HCT116 (cell line): ENCODE measurements at regions not wholly inside any gene's neighbourhood (a gene's known extent, or its start where the extent isn't known, plus 50 kb on each side); places are given as distances from the start of the nearest gene placed in this dataset.

Experiments
- ATAC-seq: fragments of 200-7000 bp; cut with Tn5 transposase; 2 replicates; pipeline ENCODE4 v1.9.1; 2020; ENCODE audit warnings: mild to moderate bottlenecking, moderate library complexity
- BruUV-seq: library from RNA; stranded (reverse); fragments of 400-500 nt; replicated peaks from 2 replicates; lab custom pipeline; 2021; lab: Mats Ljungman, UMichigan
- CTCF ChIA-PET: fragments of 300-600 bp; sonication (Branson Sonifier 250); formaldehyde crosslinking; loops from one replicate; lab custom pipeline; 2021; ENCODE audit warnings: antibody characterized with exemption; lab: Charles Lee
- POLR2A ChIA-PET: fragments of 300-600, 350-600 bp; sonication (Branson Sonifier 250); formaldehyde crosslinking; loops from one replicate; lab custom pipeline; 2021; ENCODE audit warnings: antibody characterized with exemption; lab: Charles Lee
- RAD21 ChIA-PET, 2 experiments: fragments of 300-600 bp; sonication (Branson Sonifier 250); formaldehyde crosslinking; loops; one replicate each; lab custom pipeline; 2023; ENCODE audit warnings: low total read pairs in 2 of 2; ENCODE audit not compliant: uncharacterized antibody in 2 of 2, unreplicated experiment in 2 of 2, low non-redundant PET in 1 of 2; lab: Charles Lee
- DNase-seq: peaks from one replicate; pipeline ENCODE4 v3.0.0-alpha.2; 2010; ENCODE audit warnings: low read depth, low spot score
- H2AFZ ChIP-seq: fragments of 200-600 bp; shearing (Covaris generic), sonication (generic); 2 replicates; pipeline ENCODE4 v1.6.1; 2017; ENCODE audit warnings: low read depth, mixed run types, mixed read lengths, antibody characterized with exemption, low read length; ENCODE audit not compliant: poor library complexity, severe bottlenecking
- H3K27ac ChIP-seq: 2 replicates; pipeline ENCODE4 v1.5.1; 2012; ENCODE audit warnings: low read depth, low read length
- H3K27me3 ChIP-seq: fragments of 200-600 bp; sonication (generic); 2 replicates; pipeline ENCODE4 v1.6.1; 2016; ENCODE audit warnings: mixed run types, low read length, mixed read lengths; ENCODE audit not compliant: insufficient read depth
- H3K36me3 ChIP-seq, 2 experiments: fragments of 200-500 bp in 1 of 2; fragments of 200-600 bp in 1 of 2; sonication (Bioruptor generic) in 1 of 2; sonication (generic) in 1 of 2; 2 replicates each; pipeline versions ENCODE4 v1.5.1 to v1.6.1; 2014 to 2016; ENCODE audit warnings: low read length in 2 of 2, inconsistent platforms in 1 of 2, mixed read lengths in 1 of 2, mixed run types in 1 of 2; ENCODE audit not compliant: insufficient read depth in 2 of 2, control insufficient read depth in 1 of 2
- H3K4me1 ChIP-seq, 2 experiments: fragments of 200-600 bp in 1 of 2; sonication (generic) in 1 of 2; 2 replicates each; pipeline versions ENCODE4 v1.5.1 to v1.6.1; 2012 to 2017; ENCODE audit warnings: low read length in 2 of 2, inconsistent platforms in 1 of 2, mild to moderate bottlenecking in 1 of 2, mixed read lengths in 1 of 2, mixed run types in 1 of 2, moderate library complexity in 1 of 2; ENCODE audit not compliant: insufficient read depth in 2 of 2, control insufficient read depth in 1 of 2
- H3K4me2 ChIP-seq: fragments of 200-600 bp; sonication (generic); 2 replicates; pipeline ENCODE4 v1.6.1; 2017; ENCODE audit warnings: mixed run types, low read length, mixed read lengths
- H3K4me3 ChIP-seq, 2 experiments: fragments of 200-600 bp in 1 of 2; sonication (generic) in 1 of 2; replicated peaks in 1 of 2; 2 replicates each; pipeline ENCODE4 v1.5.1; 2011 to 2016; ENCODE audit warnings: low read length in 2 of 2, control low read depth in 1 of 2, low read depth in 1 of 2, mild to moderate bottlenecking in 1 of 2, mixed read lengths in 1 of 2, mixed run types in 1 of 2
- H3K79me2 ChIP-seq: fragments of 200-600 bp; sonication (generic); 2 replicates; pipeline ENCODE4 v1.6.1; 2017; ENCODE audit warnings: mild to moderate bottlenecking, mixed run types, low read length, moderate library complexity, mixed read lengths; ENCODE audit not compliant: insufficient read depth
- H3K9ac ChIP-seq: fragments of 200-600 bp; sonication (generic); 2 replicates; pipeline ENCODE4 v1.6.1; 2016; ENCODE audit warnings: low read length, mixed read lengths
- H3K9me2 ChIP-seq: fragments of 200-600 bp; sonication (generic), shearing (Covaris generic); 2 replicates; pipeline ENCODE4 v1.6.1; 2017; ENCODE audit warnings: mixed run types, mild to moderate bottlenecking, moderate library complexity; ENCODE audit not compliant: insufficient read depth
- H3K9me3 ChIP-seq, 2 experiments: fragments of 200-500 bp in 1 of 2; fragments of 200-600 bp in 1 of 2; sonication (Bioruptor generic) in 1 of 2; sonication (generic) in 1 of 2; 2 replicates each; pipeline ENCODE4 v1.6.1; 2014 to 2017; ENCODE audit warnings: low read length in 2 of 2, mixed read lengths in 2 of 2, inconsistent platforms in 1 of 2, low read depth in 1 of 2, mild to moderate bottlenecking in 1 of 2, mixed run types in 1 of 2, moderate library complexity in 1 of 2; ENCODE audit not compliant: control insufficient read depth in 1 of 2, insufficient read depth in 1 of 2
- H4K20me1 ChIP-seq: fragments of 200-600 bp; sonication (generic), shearing (Covaris generic); 2 replicates; pipeline ENCODE4 v1.6.1; 2017; ENCODE audit warnings: mixed run types, mild to moderate bottlenecking, moderate library complexity; ENCODE audit not compliant: insufficient read depth
- CBX3 ChIP-seq: IDR thresholded peaks from 2 replicates; pipeline ENCODE4 v1.6.1; 2012; ENCODE audit warnings: low read depth
- EGR1 ChIP-seq: IDR thresholded peaks from 2 replicates; pipeline ENCODE4 v1.6.1; 2012; ENCODE audit warnings: low read depth
- ELF1 ChIP-seq: IDR thresholded peaks from 2 replicates; pipeline ENCODE4 v1.6.1; 2012; ENCODE audit warnings: low read depth, borderline replicate concordance
- EZH2 ChIP-seq: fragments of 200-600 bp; sonication (generic); IDR thresholded peaks from 2 replicates; pipeline ENCODE4 v1.6.1; 2017; ENCODE audit warnings: antibody characterized with exemption, mixed run types
- FOSL1 ChIP-seq: IDR thresholded peaks from 2 replicates; pipeline ENCODE4 v1.6.1; 2012; ENCODE audit warnings: low read depth
- JUND ChIP-seq: IDR thresholded peaks from 2 replicates; pipeline ENCODE4 v1.6.1; 2012
- POLR2AphosphoS5 ChIP-seq: IDR thresholded peaks from 2 replicates; pipeline ENCODE4 v1.6.1; 2011; ENCODE audit warnings: mild to moderate bottlenecking, low read depth, low read length, moderate library complexity
- RAD21 ChIP-seq: IDR thresholded peaks from 2 replicates; pipeline ENCODE4 v1.6.1; 2012; ENCODE audit warnings: low read depth, mild to moderate bottlenecking
- SIN3A ChIP-seq: IDR thresholded peaks from 2 replicates; pipeline ENCODE4 v1.6.1; 2012; ENCODE audit warnings: low read depth
- SP1 ChIP-seq: IDR thresholded peaks from 2 replicates; pipeline ENCODE4 v1.6.1; 2012; ENCODE audit warnings: low read depth
- SRF ChIP-seq: IDR thresholded peaks from 2 replicates; pipeline ENCODE4 v1.6.1; 2012; ENCODE audit warnings: low read depth
- TCF7L2 ChIP-seq: IDR thresholded peaks from 2 replicates; pipeline ENCODE4 v1.7.0; 2011; ENCODE audit warnings: borderline replicate concordance, inconsistent platforms; ENCODE audit not compliant: insufficient read depth, insufficient read length; ENCODE audit errors: extremely low read depth
- YY1 ChIP-seq: IDR thresholded peaks from 2 replicates; pipeline ENCODE4 v1.6.1; 2011; ENCODE audit warnings: low read length, low read depth, moderate library complexity, mild to moderate bottlenecking; ENCODE audit not compliant: insufficient replicate concordance; ENCODE audit errors: extremely low read depth
- ZNF274 ChIP-seq: fragments of 200-500 bp; sonication (Bioruptor generic); IDR thresholded peaks from 2 replicates; pipeline ENCODE4 v1.6.1; 2014; ENCODE audit warnings: mild to moderate bottlenecking, low read depth, low read length, inconsistent platforms
- intact Hi-C: fragments of 100-400 bp; cut with micrococcal nuclease; formaldehyde crosslinking; loops from 2 replicates; pipeline ENCODE4 v1.10.0; 2022
- TF ChIP-seq, protein P1 (sequence below): IDR thresholded peaks from 2 replicates; pipeline ENCODE4 v1.6.1; 2011; ENCODE audit warnings: mild to moderate bottlenecking, low read length, moderate library complexity; ENCODE audit not compliant: insufficient replicate concordance; ENCODE audit errors: extremely low read depth
- TF ChIP-seq, protein P2 (sequence below): IDR thresholded peaks from 2 replicates; pipeline ENCODE4 v1.6.1; 2012
- TF ChIP-seq, protein P3 (sequence below): IDR thresholded peaks from 2 replicates; pipeline ENCODE4 v1.6.1; 2012; ENCODE audit warnings: low read depth
- TF ChIP-seq, protein P4 (sequence below): IDR thresholded peaks from 2 replicates; pipeline ENCODE4 v1.6.1; 2012

DNA sequence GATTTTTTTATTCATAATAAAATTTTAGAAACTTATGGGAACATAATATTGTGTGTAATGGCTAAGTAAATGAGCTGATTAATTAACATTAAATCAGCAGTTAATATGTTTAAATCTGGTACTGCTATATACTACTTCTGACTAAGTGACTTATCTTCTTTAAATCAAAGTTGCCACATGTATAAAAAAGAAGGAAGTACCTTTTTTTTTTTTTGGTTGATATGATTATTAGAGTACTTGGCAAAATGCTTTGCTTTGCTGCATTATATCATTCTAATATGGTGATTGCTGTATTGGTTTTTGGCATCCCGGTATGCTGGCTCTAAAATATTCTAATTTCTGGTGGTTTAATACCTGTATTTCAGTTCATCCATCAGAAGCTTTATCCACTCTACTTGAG, 319.1 kb upstream of the RGS6 start (continued):
- TF ChIP-seq, protein P1, sequence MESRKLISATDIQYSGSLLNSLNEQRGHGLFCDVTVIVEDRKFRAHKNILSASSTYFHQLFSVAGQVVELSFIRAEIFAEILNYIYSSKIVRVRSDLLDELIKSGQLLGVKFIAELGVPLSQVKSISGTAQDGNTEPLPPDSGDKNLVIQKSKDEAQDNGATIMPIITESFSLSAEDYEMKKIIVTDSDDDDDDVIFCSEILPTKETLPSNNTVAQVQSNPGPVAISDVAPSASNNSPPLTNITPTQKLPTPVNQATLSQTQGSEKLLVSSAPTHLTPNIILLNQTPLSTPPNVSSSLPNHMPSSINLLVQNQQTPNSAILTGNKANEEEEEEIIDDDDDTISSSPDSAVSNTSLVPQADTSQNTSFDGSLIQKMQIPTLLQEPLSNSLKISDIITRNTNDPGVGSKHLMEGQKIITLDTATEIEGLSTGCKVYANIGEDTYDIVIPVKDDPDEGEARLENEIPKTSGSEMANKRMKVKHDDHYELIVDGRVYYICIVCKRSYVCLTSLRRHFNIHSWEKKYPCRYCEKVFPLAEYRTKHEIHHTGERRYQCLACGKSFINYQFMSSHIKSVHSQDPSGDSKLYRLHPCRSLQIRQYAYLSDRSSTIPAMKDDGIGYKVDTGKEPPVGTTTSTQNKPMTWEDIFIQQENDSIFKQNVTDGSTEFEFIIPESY, result no peak
- TF ChIP-seq, protein P2, sequence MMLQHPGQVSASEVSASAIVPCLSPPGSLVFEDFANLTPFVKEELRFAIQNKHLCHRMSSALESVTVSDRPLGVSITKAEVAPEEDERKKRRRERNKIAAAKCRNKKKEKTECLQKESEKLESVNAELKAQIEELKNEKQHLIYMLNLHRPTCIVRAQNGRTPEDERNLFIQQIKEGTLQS, result no peak
- TF ChIP-seq CBX3 (no peak), FOSL1 (no peak), EGR1 (no peak)

DNA sequence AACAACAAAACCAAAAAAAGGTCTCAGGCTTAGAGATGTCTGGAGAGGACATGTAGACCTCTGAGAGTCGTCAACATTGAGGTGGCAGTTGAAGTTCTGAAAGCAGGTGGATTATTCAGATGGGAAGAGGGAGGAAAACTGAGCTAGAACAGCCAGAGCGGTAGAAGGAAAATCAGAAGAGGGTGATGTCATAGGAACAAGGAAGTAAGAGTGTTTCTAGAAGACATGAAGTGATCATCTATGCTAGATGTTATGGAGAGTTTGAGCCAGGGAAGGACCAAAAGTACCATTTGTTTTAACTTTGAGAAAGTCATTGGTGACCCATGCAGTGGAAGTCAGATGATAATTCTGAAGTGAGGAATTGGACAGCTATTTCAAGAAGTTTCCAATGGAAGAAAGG, 316.2 kb upstream of the RGS6 start:
- ChIA-PET RAD21 (no interaction called here), CTCF (no interaction called here), POLR2A (no interaction called here)
- ATAC-seq (no peak), DNase-seq (no peak)
- H3K4me3 ChIP-seq, result no peak overlapping the region
- H3K4me1 ChIP-seq, result peaks cover 0 to 6% of the 10 kb centered on the region in 2 experiments; a peak in 1 of 4 replicates
- H3K4me2 ChIP-seq, result no peak overlapping the region
- H3K27ac ChIP-seq, result no peak overlapping the region
- H3K9ac ChIP-seq, result no peak overlapping the region
- H3K9me2 ChIP-seq, result no peaks in the 10 kb centered on the region
- H3K9me3 ChIP-seq, result no peaks in the 10 kb centered on the region
- H4K20me1 ChIP-seq, result no peaks in the 10 kb centered on the region
- no peaks in the 10 kb centered on the region for H3K27me3 ChIP-seq
- no TSS peak for BruUV-seq
- TF ChIP-seq SIN3A, result no peak
- no peak for TF ChIP-seq SRF
- TF ChIP-seq RAD21, result no peak
- TF ChIP-seq CBX3, result no peak
- TF ChIP-seq ZNF274, result no peak
- TF ChIP-seq, protein P3, sequence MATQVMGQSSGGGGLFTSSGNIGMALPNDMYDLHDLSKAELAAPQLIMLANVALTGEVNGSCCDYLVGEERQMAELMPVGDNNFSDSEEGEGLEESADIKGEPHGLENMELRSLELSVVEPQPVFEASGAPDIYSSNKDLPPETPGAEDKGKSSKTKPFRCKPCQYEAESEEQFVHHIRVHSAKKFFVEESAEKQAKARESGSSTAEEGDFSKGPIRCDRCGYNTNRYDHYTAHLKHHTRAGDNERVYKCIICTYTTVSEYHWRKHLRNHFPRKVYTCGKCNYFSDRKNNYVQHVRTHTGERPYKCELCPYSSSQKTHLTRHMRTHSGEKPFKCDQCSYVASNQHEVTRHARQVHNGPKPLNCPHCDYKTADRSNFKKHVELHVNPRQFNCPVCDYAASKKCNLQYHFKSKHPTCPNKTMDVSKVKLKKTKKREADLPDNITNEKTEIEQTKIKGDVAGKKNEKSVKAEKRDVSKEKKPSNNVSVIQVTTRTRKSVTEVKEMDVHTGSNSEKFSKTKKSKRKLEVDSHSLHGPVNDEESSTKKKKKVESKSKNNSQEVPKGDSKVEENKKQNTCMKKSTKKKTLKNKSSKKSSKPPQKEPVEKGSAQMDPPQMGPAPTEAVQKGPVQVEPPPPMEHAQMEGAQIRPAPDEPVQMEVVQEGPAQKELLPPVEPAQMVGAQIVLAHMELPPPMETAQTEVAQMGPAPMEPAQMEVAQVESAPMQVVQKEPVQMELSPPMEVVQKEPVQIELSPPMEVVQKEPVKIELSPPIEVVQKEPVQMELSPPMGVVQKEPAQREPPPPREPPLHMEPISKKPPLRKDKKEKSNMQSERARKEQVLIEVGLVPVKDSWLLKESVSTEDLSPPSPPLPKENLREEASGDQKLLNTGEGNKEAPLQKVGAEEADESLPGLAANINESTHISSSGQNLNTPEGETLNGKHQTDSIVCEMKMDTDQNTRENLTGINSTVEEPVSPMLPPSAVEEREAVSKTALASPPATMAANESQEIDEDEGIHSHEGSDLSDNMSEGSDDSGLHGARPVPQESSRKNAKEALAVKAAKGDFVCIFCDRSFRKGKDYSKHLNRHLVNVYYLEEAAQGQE, result no peak
- no peak for TF ChIP-seq YY1
- TF ChIP-seq, protein P4, sequence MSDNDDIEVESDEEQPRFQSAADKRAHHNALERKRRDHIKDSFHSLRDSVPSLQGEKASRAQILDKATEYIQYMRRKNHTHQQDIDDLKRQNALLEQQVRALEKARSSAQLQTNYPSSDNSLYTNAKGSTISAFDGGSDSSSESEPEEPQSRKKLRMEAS, result no peak
- TF ChIP-seq, protein P2, result no peak
- no peak for TF ChIP-seq JUND
- no peak for TF ChIP-seq EZH2
- TF ChIP-seq SP1, result no peak
- no peak for TF ChIP-seq ELF1
- TF ChIP-seq POLR2AphosphoS5, result no peak
- no peak for TF ChIP-seq TCF7L2
- H3K79me2 ChIP-seq, result no peaks in the 10 kb centered on the region
- H2AFZ ChIP-seq, result no peak overlapping the region
- intact Hi-C loops, result no loop called here
- no peaks in the 10 kb centered on the region for H3K36me3 ChIP-seq
